ENCODE measurements at regions not wholly inside any gene's neighbourhood (a gene's known extent, or its start where the extent isn't known, plus 50 kb on each side); places are given as distances from the start of the nearest gene placed in this dataset.

- H3K36me3 Mint-ChIP-seq (ENCODE audit: low read depth) = no peaks in the 10 kb centered on the region
- intact Hi-C loops (cut with micrococcal nuclease) = no loop called here
- no peak for DNase-seq (ENCODE audit: low spot score)
- H3K27me3 Mint-ChIP-seq (ENCODE audit: insufficient read depth) = no peaks in the 10 kb centered on the region
- peaks cover 17% of the 10 kb centered on the region for H3K9me3 Mint-ChIP-seq
- H3K27ac Mint-ChIP-seq = no peak overlapping the region
- H3K4me3 Mint-ChIP-seq = no peak overlapping the region
- H3K4me1 Mint-ChIP-seq (ENCODE audit: low read depth) = no peaks in the 10 kb centered on the region
Observed at GRCh38 chr14:42407153-42407552, 800.5 kb downstream of the LRFN5 start.

- intact Hi-C loops (cut with micrococcal nuclease) = no loop called here
- H3K27ac Mint-ChIP-seq = no peak overlapping the region
- no peaks in the 10 kb centered on the region for H3K4me1 Mint-ChIP-seq (ENCODE audit: low read depth)
- no peaks in the 10 kb centered on the region for H3K27me3 Mint-ChIP-seq (ENCODE audit: insufficient read depth)
- H3K9me3 Mint-ChIP-seq = no peaks in the 10 kb centered on the region
- no peak overlapping the region for H3K4me3 Mint-ChIP-seq
- H3K36me3 Mint-ChIP-seq (ENCODE audit: low read depth) = no peaks in the 10 kb centered on the region
- DNase-seq (ENCODE audit: low spot score) = no peak
Observed at GRCh38 chr14:42391146-42391834, 784.6 kb downstream of the LRFN5 start.

- intact Hi-C loops (cut with micrococcal nuclease) = loop anchor here (10.0 kb wide), 1 partner anchor 134 kb away; no protein-coding TSS in a partner anchor
- peaks cover 14% of the 10 kb centered on the region for H3K9me3 Mint-ChIP-seq
- H3K4me1 Mint-ChIP-seq (ENCODE audit: low read depth) = no peaks in the 10 kb centered on the region
- H3K36me3 Mint-ChIP-seq (ENCODE audit: low read depth) = no peaks in the 10 kb centered on the region
- H3K27ac Mint-ChIP-seq = no peak overlapping the region
- no peaks in the 10 kb centered on the region for H3K27me3 Mint-ChIP-seq (ENCODE audit: insufficient read depth)
- no peak for DNase-seq (ENCODE audit: low spot score)
- H3K4me3 Mint-ChIP-seq = no peak overlapping the region
Observed at GRCh38 chr14:42378880-42379279, 772.2 kb downstream of the LRFN5 start.

GRCh38 chr14:42378274-42378673, 771.6 kb downstream of the LRFN5 start:
- no peak for DNase-seq (ENCODE audit: low spot score)
- H3K36me3 Mint-ChIP-seq (ENCODE audit: low read depth) = no peaks in the 10 kb centered on the region
- H3K9me3 Mint-ChIP-seq = peaks cover 19% of the 10 kb centered on the region
- H3K4me3 Mint-ChIP-seq = no peak overlapping the region
- H3K27ac Mint-ChIP-seq = no peak overlapping the region
- intact Hi-C loops (cut with micrococcal nuclease) = loop anchor here (10.0 kb wide), 1 partner anchor 133 kb away; no protein-coding TSS in a partner anchor
- no peaks in the 10 kb centered on the region for H3K4me1 Mint-ChIP-seq (ENCODE audit: low read depth)
- H3K27me3 Mint-ChIP-seq (ENCODE audit: insufficient read depth) = no peaks in the 10 kb centered on the region

- no peaks in the 10 kb centered on the region for H3K27me3 Mint-ChIP-seq (ENCODE audit: insufficient read depth)
- H3K27ac Mint-ChIP-seq = no peak overlapping the region
- no peak overlapping the region for H3K4me3 Mint-ChIP-seq
- H3K4me1 Mint-ChIP-seq (ENCODE audit: low read depth) = no peaks in the 10 kb centered on the region
- peaks cover 13% of the 10 kb centered on the region for H3K9me3 Mint-ChIP-seq
- DNase-seq (ENCODE audit: low spot score) = no peak
- no peaks in the 10 kb centered on the region for H3K36me3 Mint-ChIP-seq (ENCODE audit: low read depth)
- intact Hi-C loops (cut with micrococcal nuclease) = loop anchor here (10.0 kb wide), 1 partner anchor 130 kb away; no protein-coding TSS in a partner anchor
Observed at GRCh38 chr14:42374332-42374731, 767.7 kb downstream of the LRFN5 start.

- Mint-ChIP-seq H3K9me3 (peaks cover 12% of the 10 kb centered on the region), H3K27me3 (ENCODE audit: insufficient read depth) (no peaks in the 10 kb centered on the region), H3K36me3 (ENCODE audit: low read depth) (no peaks in the 10 kb centered on the region), H3K4me3 (no peak overlapping the region), H3K4me1 (ENCODE audit: low read depth) (no peaks in the 10 kb centered on the region), H3K27ac (no peak overlapping the region)
- DNase-seq (ENCODE audit: low spot score) = no peak
- intact Hi-C loops (cut with micrococcal nuclease) = loop anchor here (10.0 kb wide), 1 partner anchor 125 kb away; no protein-coding TSS in a partner anchor
Observed at GRCh38 chr14:42370056-42370455, 763.4 kb downstream of the LRFN5 start.

- intact Hi-C loops (cut with micrococcal nuclease) = no loop called here
- H3K36me3 Mint-ChIP-seq (ENCODE audit: low read depth) = no peaks in the 10 kb centered on the region
- DNase-seq (ENCODE audit: low spot score) = no peak
Observed at GRCh38 chr14:42368234-42368633, 761.6 kb downstream of the LRFN5 start.

GRCh38 chr14:42353315-42353714, 746.6 kb downstream of the LRFN5 start:
- no peaks in the 10 kb centered on the region for H3K4me1 Mint-ChIP-seq (ENCODE audit: low read depth)
- intact Hi-C loops (cut with micrococcal nuclease) = no loop called here
- H3K27me3 Mint-ChIP-seq (ENCODE audit: insufficient read depth) = no peaks in the 10 kb centered on the region
- H3K4me3 Mint-ChIP-seq = no peak overlapping the region
- H3K36me3 Mint-ChIP-seq (ENCODE audit: low read depth) = no peaks in the 10 kb centered on the region
- DNase-seq (ENCODE audit: low spot score) = no peak
- no peak overlapping the region for H3K27ac Mint-ChIP-seq
- H3K9me3 Mint-ChIP-seq = peaks cover 10% of the 10 kb centered on the region

More at GRCh38 chr14:42368234-42368633, 761.6 kb downstream of the LRFN5 start:
- Mint-ChIP-seq H3K4me3 (no peak overlapping the region), H3K9me3 (peaks cover 5% of the 10 kb centered on the region), H3K4me1 (ENCODE audit: low read depth) (no peaks in the 10 kb centered on the region), H3K27ac (no peak overlapping the region), H3K27me3 (ENCODE audit: insufficient read depth) (no peaks in the 10 kb centered on the region)

- Mint-ChIP-seq H3K27ac (no peak overlapping the region), H3K27me3 (ENCODE audit: insufficient read depth) (no peaks in the 10 kb centered on the region), H3K36me3 (ENCODE audit: low read depth) (no peaks in the 10 kb centered on the region), H3K9me3 (peaks cover 21% of the 10 kb centered on the region), H3K4me1 (ENCODE audit: low read depth) (no peaks in the 10 kb centered on the region), H3K4me3 (no peak overlapping the region)
- no peak for DNase-seq (ENCODE audit: low spot score)
- intact Hi-C loops (cut with micrococcal nuclease) = no loop called here
Observed at GRCh38 chr14:42335918-42336317, 729.2 kb downstream of the LRFN5 start.

- intact Hi-C loops (cut with micrococcal nuclease) = no loop called here
- H3K4me1 Mint-ChIP-seq (ENCODE audit: low read depth) = no peaks in the 10 kb centered on the region
- DNase-seq (ENCODE audit: low spot score) = no peak
- H3K27ac Mint-ChIP-seq = no peak overlapping the region
- no peaks in the 10 kb centered on the region for H3K27me3 Mint-ChIP-seq (ENCODE audit: insufficient read depth)
- no peak overlapping the region for H3K4me3 Mint-ChIP-seq
- H3K9me3 Mint-ChIP-seq = peaks cover 21% of the 10 kb centered on the region
- H3K36me3 Mint-ChIP-seq (ENCODE audit: low read depth) = no peaks in the 10 kb centered on the region
Observed at GRCh38 chr14:42334931-42335330, 728.3 kb downstream of the LRFN5 start.

- no peak overlapping the region for H3K27ac Mint-ChIP-seq
- no peaks in the 10 kb centered on the region for H3K36me3 Mint-ChIP-seq (ENCODE audit: low read depth)
- no peaks in the 10 kb centered on the region for H3K4me1 Mint-ChIP-seq (ENCODE audit: low read depth)
- H3K9me3 Mint-ChIP-seq = peaks cover 20% of the 10 kb centered on the region
- DNase-seq (ENCODE audit: low spot score) = no peak
- no peaks in the 10 kb centered on the region for H3K27me3 Mint-ChIP-seq (ENCODE audit: insufficient read depth)
- intact Hi-C loops (cut with micrococcal nuclease) = no loop called here
- H3K4me3 Mint-ChIP-seq = no peak overlapping the region
Observed at GRCh38 chr14:42323426-42323825, 716.8 kb downstream of the LRFN5 start.

GRCh38 chr14:42322531-42323284, 716.0 kb downstream of the LRFN5 start:
- DNase-seq (ENCODE audit: low spot score) = no peak
- no peaks in the 10 kb centered on the region for H3K27me3 Mint-ChIP-seq (ENCODE audit: insufficient read depth)
- no peaks in the 10 kb centered on the region for H3K36me3 Mint-ChIP-seq (ENCODE audit: low read depth)
- H3K9me3 Mint-ChIP-seq = peaks cover 24% of the 10 kb centered on the region
- H3K4me1 Mint-ChIP-seq (ENCODE audit: low read depth) = no peaks in the 10 kb centered on the region
- intact Hi-C loops (cut with micrococcal nuclease) = no loop called here
- H3K27ac Mint-ChIP-seq = no peak overlapping the region
- no peak overlapping the region for H3K4me3 Mint-ChIP-seq

GRCh38 chr14:42319996-42320395, 713.3 kb downstream of the LRFN5 start:
- no peak for DNase-seq (ENCODE audit: low spot score)
- Mint-ChIP-seq H3K27ac (no peak overlapping the region), H3K4me1 (ENCODE audit: low read depth) (no peaks in the 10 kb centered on the region), H3K9me3 (peaks cover 16% of the 10 kb centered on the region), H3K27me3 (ENCODE audit: insufficient read depth) (no peaks in the 10 kb centered on the region), H3K36me3 (ENCODE audit: low read depth) (no peaks in the 10 kb centered on the region), H3K4me3 (no peak overlapping the region)
- intact Hi-C loops (cut with micrococcal nuclease) = no loop called here
